Transverse colon (tissue), 4 donors: ENCODE measurements at regions not wholly inside any gene's neighbourhood (a gene's known extent, or its start where the extent isn't known, plus 50 kb on each side); places are given as distances from the start of the nearest gene placed in this dataset.

Experiments
- CTCF ChIP-seq, 5 experiments: fragments of 200-600 bp in 3 of 5; fragments of 450-650 bp in 2 of 5; sonication (generic) in 3 of 5; IDR thresholded peaks; 1 replicate in 2 of 5; 2 replicates in 3 of 5; pipeline ENCODE4 v1.5.1; 2016 to 2017; ENCODE audit warnings: antibody characterized with exemption in 5 of 5, inconsistent platforms in 3 of 5, mild to moderate bottlenecking in 2 of 5, moderate library complexity in 1 of 5
- EP300 ChIP-seq: sonication (generic); formaldehyde crosslinking; IDR thresholded peaks from one replicate; pipeline ENCODE4 v1.6.1; 2017; ENCODE audit warnings: antibody characterized with exemption, low read depth
- POLR2A ChIP-seq: fragments of 450-650 bp; IDR thresholded peaks from one replicate; pipeline ENCODE4 v1.6.1; 2016; ENCODE audit warnings: antibody characterized with exemption, mild to moderate bottlenecking, moderate library complexity
- POLR2AphosphoS5 ChIP-seq, 3 donors: sonication (generic); formaldehyde crosslinking; IDR thresholded peaks; one replicate each; pipeline ENCODE4 v1.6.1; 2016; ENCODE audit warnings: antibody characterized with exemption in 3 of 3

DNA sequence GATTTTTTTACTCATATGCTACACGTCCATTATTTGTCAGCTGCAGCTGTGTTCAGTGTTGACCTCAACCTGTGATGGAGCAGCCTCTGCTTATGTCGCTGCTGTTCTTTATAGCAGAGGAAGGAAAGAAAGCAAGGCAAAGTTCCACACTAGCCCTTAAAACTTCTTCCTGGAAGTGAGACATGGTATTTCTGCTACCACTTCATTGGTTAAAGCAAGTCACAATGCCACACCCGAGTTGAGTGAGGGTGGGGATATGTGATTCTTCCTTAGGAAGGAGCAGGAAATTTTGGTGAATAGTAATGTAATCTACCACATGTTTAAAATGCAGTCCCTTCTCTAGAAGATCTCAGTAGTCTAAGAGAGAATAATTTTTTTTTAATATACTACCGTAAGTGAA is 224.8 kb upstream of the DMRT1 start:
- TF ChIP-seq CTCF (IDR thresholded peaks at IDR 0.05) (no peak), POLR2A (no peak), POLR2AphosphoS5 (IDR thresholded peaks at IDR 0.05) (no peak), EP300 (no peak)
